Cardiac muscle cell (in vitro differentiated cells and primary cell): ENCODE measurements at regions not wholly inside any gene's neighbourhood (a gene's known extent, or its start where the extent isn't known, plus 50 kb on each side); places are given as distances from the start of the nearest gene placed in this dataset.

Experiments
- DNase-seq, 2 donors: peaks; one replicate each; pipeline versions ENCODE4 v3.0.0 to v3.0.0-alpha.2; 2010 to 2017; ENCODE audit warnings: low read depth in 1 of 2, low spot score in 1 of 2
- H3K27ac ChIP-seq: fragments of 200-600 bp; sonication (generic); 2 replicates; pipeline ENCODE4 v1.5.1; 2016
- H3K27me3 ChIP-seq: fragments of 200-600 bp; sonication (generic); 2 replicates; pipeline ENCODE4 v1.6.0; 2016; ENCODE audit warnings: control low read depth
- H3K36me3 ChIP-seq: fragments of 200-600 bp; sonication (generic); 2 replicates; pipeline ENCODE4 v1.5.1; 2016; ENCODE audit warnings: control low read depth
- H3K4me1 ChIP-seq: fragments of 200-600 bp; sonication (generic); 2 replicates; pipeline ENCODE4 v1.8.1; 2017; ENCODE audit warnings: low read depth, mild to moderate bottlenecking, mixed run types
- H3K4me3 ChIP-seq: fragments of 200-600 bp; sonication (generic); 2 replicates; pipeline ENCODE4 v1.5.1; 2016; ENCODE audit warnings: mild to moderate bottlenecking
- H3K9me3 ChIP-seq: fragments of 200-600 bp; sonication (generic); 2 replicates; pipeline ENCODE4 v1.5.1; 2017; ENCODE audit warnings: low read depth, mild to moderate bottlenecking, control low read depth
- TF ChIP-seq, protein P1 (sequence below): IDR thresholded peaks from 2 replicates; pipeline ENCODE4 v1.5.1; 2012; ENCODE audit warnings: low read depth, mild to moderate bottlenecking, low read length

GRCh38 chr13:99812625-99813024, 158.9 kb downstream of the ZIC5 start:
- Histone ChIP-seq H3K27ac (no peak overlapping the region), H3K4me3 (no peak overlapping the region), H3K27me3 (no peaks in the 10 kb centered on the region), H3K4me1 (no peaks in the 10 kb centered on the region), H3K9me3 (no peaks in the 10 kb centered on the region), H3K36me3 (no peaks in the 10 kb centered on the region)
- TF ChIP-seq, protein P1, sequence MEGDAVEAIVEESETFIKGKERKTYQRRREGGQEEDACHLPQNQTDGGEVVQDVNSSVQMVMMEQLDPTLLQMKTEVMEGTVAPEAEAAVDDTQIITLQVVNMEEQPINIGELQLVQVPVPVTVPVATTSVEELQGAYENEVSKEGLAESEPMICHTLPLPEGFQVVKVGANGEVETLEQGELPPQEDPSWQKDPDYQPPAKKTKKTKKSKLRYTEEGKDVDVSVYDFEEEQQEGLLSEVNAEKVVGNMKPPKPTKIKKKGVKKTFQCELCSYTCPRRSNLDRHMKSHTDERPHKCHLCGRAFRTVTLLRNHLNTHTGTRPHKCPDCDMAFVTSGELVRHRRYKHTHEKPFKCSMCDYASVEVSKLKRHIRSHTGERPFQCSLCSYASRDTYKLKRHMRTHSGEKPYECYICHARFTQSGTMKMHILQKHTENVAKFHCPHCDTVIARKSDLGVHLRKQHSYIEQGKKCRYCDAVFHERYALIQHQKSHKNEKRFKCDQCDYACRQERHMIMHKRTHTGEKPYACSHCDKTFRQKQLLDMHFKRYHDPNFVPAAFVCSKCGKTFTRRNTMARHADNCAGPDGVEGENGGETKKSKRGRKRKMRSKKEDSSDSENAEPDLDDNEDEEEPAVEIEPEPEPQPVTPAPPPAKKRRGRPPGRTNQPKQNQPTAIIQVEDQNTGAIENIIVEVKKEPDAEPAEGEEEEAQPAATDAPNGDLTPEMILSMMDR: no peak
- no peak for DNase-seq

GRCh38 chr13:99811067-99811700, 160.4 kb downstream of the ZIC5 start:
- no peaks in the 10 kb centered on the region for H3K27me3 ChIP-seq
- no peaks in the 10 kb centered on the region for H3K4me1 ChIP-seq
- H3K36me3 ChIP-seq: no peaks in the 10 kb centered on the region
- no peak overlapping the region for H3K27ac ChIP-seq
- TF ChIP-seq, protein P1: no peak
- H3K9me3 ChIP-seq: no peaks in the 10 kb centered on the region
- H3K4me3 ChIP-seq: no peak overlapping the region
- DNase-seq: no peak

DNA sequence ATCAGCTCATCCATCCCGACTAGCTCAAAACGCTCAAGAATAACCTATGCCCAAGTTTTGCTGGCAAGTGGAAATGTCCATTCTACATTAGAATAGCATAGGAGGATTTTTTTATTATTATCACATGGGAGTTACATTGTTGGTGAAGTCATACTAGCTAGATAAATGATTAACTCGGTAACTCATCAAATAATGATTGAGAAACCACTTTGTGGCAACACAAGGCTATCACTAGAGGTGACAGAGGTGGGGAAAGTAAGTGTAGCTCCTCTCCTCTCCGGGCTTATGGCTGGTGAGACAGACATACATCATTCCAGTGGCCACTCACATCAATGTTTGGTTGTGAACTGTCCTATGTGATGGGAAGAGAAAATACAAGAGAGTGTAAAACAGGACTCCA, 161.6 kb downstream of the ZIC5 start:
- no peak overlapping the region for H3K27ac ChIP-seq
- H3K4me3 ChIP-seq: no peak overlapping the region
- no peaks in the 10 kb centered on the region for H3K9me3 ChIP-seq
- H3K27me3 ChIP-seq: no peaks in the 10 kb centered on the region
- H3K36me3 ChIP-seq: no peaks in the 10 kb centered on the region
- H3K4me1 ChIP-seq: no peaks in the 10 kb centered on the region
- TF ChIP-seq, protein P1: no peak
- no peak for DNase-seq

DNA sequence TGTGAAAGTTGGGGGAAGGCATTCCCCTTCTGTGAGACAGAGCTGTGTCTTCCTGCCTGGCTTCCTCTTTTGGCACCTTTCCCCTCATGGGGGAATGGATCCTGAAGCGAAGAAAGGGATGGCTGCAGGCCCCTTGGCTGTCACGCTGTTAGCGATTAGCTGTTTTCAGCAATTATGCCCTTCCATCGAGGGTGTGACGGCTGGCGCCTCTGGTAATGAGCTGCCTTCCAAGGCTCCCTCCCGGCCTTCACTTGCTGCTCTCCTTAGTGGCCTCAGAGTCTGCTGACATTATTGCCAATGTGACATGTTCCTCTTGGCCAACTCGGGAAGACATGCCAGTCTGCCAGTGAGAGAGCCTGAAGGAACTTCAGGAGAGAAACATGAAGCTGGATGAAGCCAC, 162.1 kb downstream of the ZIC5 start:
- no peak for DNase-seq
- TF ChIP-seq, protein P1: no peak

GRCh38 chr13:99808786-99809185, 162.8 kb downstream of the ZIC5 start:
- H3K36me3 ChIP-seq: no peaks in the 10 kb centered on the region
- H3K4me1 ChIP-seq: no peaks in the 10 kb centered on the region
- no peaks in the 10 kb centered on the region for H3K9me3 ChIP-seq
- TF ChIP-seq, protein P1: no peak
- no peak overlapping the region for H3K4me3 ChIP-seq
- H3K27me3 ChIP-seq: no peaks in the 10 kb centered on the region
- no peak overlapping the region for H3K27ac ChIP-seq
- no peak for DNase-seq

More for the DNA sequence above, 162.1 kb downstream of the ZIC5 start:
- Histone ChIP-seq H3K27me3 (no peaks in the 10 kb centered on the region), H3K4me1 (no peaks in the 10 kb centered on the region), H3K36me3 (no peaks in the 10 kb centered on the region), H3K9me3 (no peaks in the 10 kb centered on the region), H3K27ac (no peak overlapping the region), H3K4me3 (no peak overlapping the region)
